Ectodermal cell (in vitro differentiated cells): ENCODE measurements at regions not wholly inside any gene's neighbourhood (a gene's known extent, or its start where the extent isn't known, plus 50 kb on each side); places are given as distances from the start of the nearest gene placed in this dataset.

Experiments
- H3K27ac ChIP-seq: 2 replicates; pipeline ENCODE4 v1.7.0; 2013; ENCODE audit warnings: mild to moderate bottlenecking, low read depth, low read length; ENCODE audit not compliant: insufficient read depth, poor library complexity, severe bottlenecking
- H3K27me3 ChIP-seq: 2 replicates; pipeline ENCODE4 v1.7.0; 2013; ENCODE audit warnings: mild to moderate bottlenecking, low read length; ENCODE audit not compliant: insufficient read depth, control insufficient read depth, poor library complexity, severe bottlenecking
- H3K36me3 ChIP-seq: one replicate; pipeline ENCODE4 v1.7.0; 2013; ENCODE audit warnings: low read length; ENCODE audit not compliant: control insufficient read depth, insufficient read depth
- H3K4me1 ChIP-seq: one replicate; pipeline ENCODE4 v1.7.0; 2013; ENCODE audit warnings: low read length; ENCODE audit not compliant: control insufficient read depth, insufficient read depth
- H3K4me3 ChIP-seq: 2 replicates; pipeline ENCODE4 v1.7.0; 2013; ENCODE audit warnings: low read depth, low read length, control low read depth; ENCODE audit not compliant: insufficient read depth
- H3K9me3 ChIP-seq: 2 replicates; pipeline ENCODE4 v1.7.0; 2013; ENCODE audit warnings: mild to moderate bottlenecking, low read length, moderate library complexity; ENCODE audit not compliant: control insufficient read depth
- WGBS, 2 experiments: methylation state at CpG; one replicate each; pipeline ENCODE4 v1.1.7; 2013; ENCODE audit warnings: missing lambda C conversion rate in 2 of 2; 5-methylcytosine and 5-hydroxymethylcytosine counted together

DNA sequence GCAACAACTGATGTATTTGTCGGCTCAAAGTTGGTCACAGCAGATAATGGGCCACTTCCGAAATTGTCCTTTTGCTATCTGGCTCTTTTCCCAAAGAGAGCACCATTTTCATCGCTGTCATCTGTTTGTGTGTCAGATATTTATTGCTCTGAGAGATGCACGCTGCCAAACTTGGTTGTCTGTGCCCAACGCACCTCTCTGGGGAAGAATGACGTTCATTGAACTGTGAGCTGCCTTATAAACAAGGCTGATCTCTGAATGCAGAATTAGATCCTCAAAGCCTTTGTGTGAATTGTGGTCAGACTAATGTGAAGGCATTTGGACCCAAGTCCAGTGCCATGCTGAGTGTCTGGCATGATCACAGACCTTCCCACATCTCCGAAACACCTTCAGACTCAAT is 174.7 kb upstream of the LYZL1 start:
- H3K4me3 ChIP-seq = no peak overlapping the region
- no peaks in the 10 kb centered on the region for H3K36me3 ChIP-seq
- WGBS, 2 experiments = 93 to 96% methylated on average over 7 of the region's 7 CpGs
- no peak overlapping the region for H3K27ac ChIP-seq
- H3K9me3 ChIP-seq = peaks cover 2% of the 10 kb centered on the region
- no peaks in the 10 kb centered on the region for H3K27me3 ChIP-seq
- H3K4me1 ChIP-seq = peaks cover 10% of the 10 kb centered on the region

DNA sequence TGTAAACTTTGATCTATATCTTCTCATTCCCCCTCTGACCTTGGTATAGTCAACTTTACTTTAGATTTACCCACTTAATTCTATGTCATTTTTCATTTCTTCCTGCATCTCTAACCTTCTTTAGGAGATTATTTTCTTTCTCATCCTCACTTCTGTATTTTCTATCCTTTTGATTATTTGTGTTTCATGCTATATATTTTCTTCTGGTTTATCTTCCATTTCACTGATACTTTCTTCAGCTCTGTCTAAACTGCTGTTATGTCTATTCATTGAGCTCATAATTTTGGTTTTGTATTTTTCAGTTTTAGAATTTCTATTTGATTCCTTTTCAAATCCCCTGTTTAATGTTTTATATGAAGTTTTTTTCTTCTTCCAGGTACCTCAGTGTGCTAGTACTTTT is 171.1 kb upstream of the LYZL1 start:
- H3K27ac ChIP-seq = no peak overlapping the region
- H3K36me3 ChIP-seq = no peaks in the 10 kb centered on the region
- no peaks in the 10 kb centered on the region for H3K27me3 ChIP-seq
- H3K9me3 ChIP-seq = peaks cover 2% of the 10 kb centered on the region
- no peaks in the 10 kb centered on the region for H3K4me1 ChIP-seq
- H3K4me3 ChIP-seq = no peak overlapping the region

DNA sequence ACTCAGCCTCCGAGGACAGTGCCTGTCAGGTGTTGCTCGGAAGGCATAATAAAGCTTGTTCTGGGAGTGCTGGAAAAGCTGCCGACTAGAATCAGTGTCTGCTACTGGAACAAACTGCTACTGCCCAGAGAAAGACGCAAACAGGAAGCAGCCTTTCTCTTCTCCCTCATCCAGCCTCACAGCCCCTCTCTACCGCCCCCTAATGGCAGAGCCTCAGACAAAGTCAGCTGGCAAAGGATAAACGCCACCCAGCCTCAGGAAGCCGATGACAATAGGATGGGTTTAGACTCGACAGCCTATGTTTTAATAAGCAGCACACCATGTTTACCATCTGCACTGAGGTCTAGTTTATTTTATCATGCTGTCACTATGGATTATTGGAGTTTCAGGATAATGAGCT is 169.5 kb upstream of the LYZL1 start:
- Histone ChIP-seq H3K4me3 (no peak overlapping the region), H3K36me3 (no peaks in the 10 kb centered on the region), H3K27ac (no peak overlapping the region), H3K9me3 (peaks cover 2% of the 10 kb centered on the region), H3K27me3 (no peaks in the 10 kb centered on the region), H3K4me1 (no peaks in the 10 kb centered on the region)
- 76 to 77% methylated on average over 8 of the region's 8 CpGs for WGBS, 2 experiments

DNA sequence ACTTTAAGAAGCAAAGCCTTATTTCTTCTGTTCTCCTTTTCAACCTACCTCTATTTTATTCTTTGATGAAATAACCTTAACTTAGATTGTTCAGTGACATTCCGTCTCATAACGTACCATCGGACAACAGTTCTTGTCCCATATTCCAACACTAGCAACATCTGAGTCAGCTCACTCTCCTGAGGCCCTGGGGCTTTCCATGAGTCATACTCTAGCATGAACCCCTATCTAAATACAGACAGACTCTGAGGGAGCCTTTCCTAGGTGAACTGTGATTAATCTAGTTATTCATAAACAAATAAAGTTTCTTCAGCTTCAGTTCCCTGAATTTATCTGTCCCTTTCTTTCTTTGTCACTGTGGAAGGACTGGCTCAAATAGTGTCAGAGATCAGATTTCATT is 168.7 kb upstream of the LYZL1 start:
- Histone ChIP-seq H3K4me3 (no peak overlapping the region), H3K27me3 (no peaks in the 10 kb centered on the region), H3K4me1 (no peaks in the 10 kb centered on the region), H3K27ac (no peak overlapping the region), H3K9me3 (peaks cover 2% of the 10 kb centered on the region), H3K36me3 (no peaks in the 10 kb centered on the region)
- WGBS, 2 experiments = 95 to 98% methylated on average over 3 of the region's 3 CpGs

DNA sequence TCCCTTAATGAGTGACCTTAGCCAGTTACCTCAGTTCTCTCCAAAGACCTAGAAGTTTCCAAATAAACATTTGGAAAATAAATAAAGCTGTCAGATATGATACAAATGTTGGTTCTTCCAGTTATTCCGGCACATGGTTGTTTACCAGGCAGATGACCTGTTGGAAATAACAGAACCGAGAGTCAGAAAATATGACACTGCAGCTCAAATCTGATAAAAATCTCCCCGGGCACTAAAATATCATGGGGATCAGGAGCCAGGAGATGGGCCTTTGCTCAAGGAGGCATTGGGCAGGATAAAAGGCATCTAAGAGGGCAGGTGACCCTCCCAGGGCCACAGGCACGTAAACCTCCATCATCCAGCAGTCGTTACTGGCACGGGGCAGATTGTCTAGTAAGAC is 164.0 kb upstream of the LYZL1 start:
- no peaks in the 10 kb centered on the region for H3K36me3 ChIP-seq
- H3K27me3 ChIP-seq = no peaks in the 10 kb centered on the region
- H3K4me1 ChIP-seq = peaks cover 6% of the 10 kb centered on the region
- 94 to 96% methylated on average over 6 of the region's 6 CpGs for WGBS, 2 experiments
- H3K4me3 ChIP-seq = no peak overlapping the region
- H3K9me3 ChIP-seq = no peaks in the 10 kb centered on the region
- no peak overlapping the region for H3K27ac ChIP-seq

DNA sequence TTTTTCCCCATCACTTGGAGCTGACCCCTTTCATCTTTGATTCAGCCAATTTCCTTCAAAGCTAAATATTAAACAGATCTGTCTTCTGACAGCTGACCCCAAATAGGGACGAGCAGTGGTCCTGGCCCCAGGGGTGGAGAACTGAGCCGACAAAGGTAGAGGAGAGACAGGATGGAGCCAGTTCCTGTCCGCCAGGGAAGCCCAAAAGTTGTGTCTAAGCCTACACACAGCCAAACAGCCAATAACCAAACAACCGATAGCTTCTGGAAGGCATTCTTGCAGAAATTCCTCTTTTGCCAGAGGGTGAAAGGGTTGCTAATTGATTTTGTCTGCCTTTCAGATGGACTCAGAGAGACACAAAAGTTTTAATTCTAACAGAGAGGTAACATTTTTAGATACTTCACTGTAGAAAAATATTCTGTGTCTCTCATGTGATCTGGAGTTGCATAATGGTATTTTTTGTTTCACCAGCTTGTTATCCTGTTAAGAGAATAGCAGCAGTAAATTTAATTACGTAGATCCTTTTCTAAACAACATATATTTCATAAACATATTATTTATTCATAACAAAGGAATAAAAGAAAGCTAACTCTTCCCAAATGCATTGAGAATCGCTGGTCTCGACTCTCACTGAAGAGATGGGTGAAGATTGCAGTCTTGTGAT is 161.7 kb upstream of the LYZL1 start:
- H3K4me1 ChIP-seq = peaks cover 6% of the 10 kb centered on the region
- H3K27me3 ChIP-seq = no peaks in the 10 kb centered on the region
- WGBS, 2 experiments = 68 to 84% methylated on average over 5 to 6 of the region's 7 CpGs
- H3K9me3 ChIP-seq = no peaks in the 10 kb centered on the region
- H3K4me3 ChIP-seq = no peak overlapping the region
- H3K36me3 ChIP-seq = no peaks in the 10 kb centered on the region
- H3K27ac ChIP-seq = no peak overlapping the region

DNA sequence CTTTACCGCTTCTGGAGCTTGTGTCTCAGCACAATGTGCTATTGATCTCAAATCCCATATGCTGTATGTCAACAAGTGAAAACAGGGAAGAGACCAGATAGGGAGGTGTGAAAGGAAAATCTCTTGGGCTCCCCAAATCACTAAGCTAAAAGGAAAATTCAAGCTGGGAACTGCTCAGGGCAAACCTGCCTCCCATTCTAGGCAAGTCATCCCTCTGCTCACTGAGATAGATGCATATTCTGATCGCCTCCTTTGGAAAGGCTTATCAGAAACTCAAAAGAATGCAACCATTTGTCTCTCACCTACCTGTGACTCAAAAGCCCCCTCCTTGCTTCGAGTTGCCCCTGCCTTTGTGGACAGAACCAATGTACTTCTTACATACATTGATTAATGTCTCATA is 161.1 kb upstream of the LYZL1 start:
- H3K4me1 ChIP-seq = peaks cover 6% of the 10 kb centered on the region
- no peaks in the 10 kb centered on the region for H3K36me3 ChIP-seq
- 51 to 63% methylated on average over 3 of the region's 3 CpGs for WGBS, 2 experiments
- H3K27me3 ChIP-seq = no peaks in the 10 kb centered on the region
- H3K27ac ChIP-seq = no peak overlapping the region
- H3K4me3 ChIP-seq = no peak overlapping the region
- H3K9me3 ChIP-seq = no peaks in the 10 kb centered on the region

DNA sequence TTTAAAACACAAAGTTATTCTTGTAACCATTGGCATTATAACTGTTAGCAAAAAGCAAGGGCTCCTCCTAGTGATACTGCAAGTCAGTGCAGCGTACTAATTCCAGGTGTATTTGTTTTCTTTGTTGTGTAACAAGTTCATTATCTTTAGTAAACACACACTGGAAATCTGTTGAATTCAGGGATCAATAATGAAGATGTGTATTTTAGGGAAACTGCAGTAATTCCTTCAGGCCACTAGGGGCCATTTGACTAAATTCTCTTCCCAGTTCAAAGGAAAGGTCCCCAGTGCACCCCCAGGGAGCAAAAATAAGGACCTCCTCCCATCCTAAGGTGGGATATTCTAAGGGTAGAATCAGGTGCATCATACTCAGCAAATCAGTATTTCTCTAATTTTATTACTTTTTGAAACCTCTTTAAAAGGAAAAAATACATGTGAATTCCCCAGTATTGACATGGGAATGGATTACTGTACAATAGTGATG is 158.6 kb upstream of the LYZL1 start:
- H3K36me3 ChIP-seq = no peaks in the 10 kb centered on the region
- no peaks in the 10 kb centered on the region for H3K27me3 ChIP-seq
- no peak overlapping the region for H3K4me3 ChIP-seq
- H3K4me1 ChIP-seq = peaks cover 6% of the 10 kb centered on the region
- H3K27ac ChIP-seq = no peak overlapping the region
- H3K9me3 ChIP-seq = no peaks in the 10 kb centered on the region
- WGBS, 2 experiments = 20 to 55% methylated on average over 1 of the region's 1 CpG

DNA sequence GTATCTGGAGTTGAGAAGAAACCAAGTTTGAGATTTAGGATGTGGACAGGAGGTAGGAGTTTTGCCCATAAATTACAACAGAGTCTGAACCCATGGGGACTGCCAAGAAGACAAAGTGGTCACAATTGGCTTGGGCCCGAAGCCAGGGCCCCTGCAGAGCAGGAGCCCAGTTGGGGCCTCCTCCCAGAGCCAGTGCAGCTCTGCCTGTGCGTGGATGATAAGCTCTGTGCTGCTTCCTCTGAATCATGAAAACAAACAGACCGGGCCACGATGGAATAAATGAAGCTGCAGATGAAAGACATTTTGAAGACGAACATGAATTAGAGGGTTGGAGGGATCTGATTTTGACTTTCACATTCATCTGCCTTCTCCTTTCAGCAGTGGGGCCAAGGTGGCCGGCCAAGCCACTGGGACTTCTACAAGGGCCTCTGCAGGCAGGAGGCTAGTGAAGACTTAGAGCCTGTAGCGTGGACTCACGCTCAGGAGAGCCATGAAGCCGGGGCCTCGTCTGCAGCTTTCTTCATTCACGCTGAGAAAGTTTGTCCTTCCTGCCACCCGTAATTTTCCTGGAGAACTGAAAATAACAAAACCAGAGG is 156.8 kb upstream of the LYZL1 start:
- no peak overlapping the region for H3K4me3 ChIP-seq
- 93 to 96% methylated on average over 12 of the region's 12 CpGs for WGBS, 2 experiments
- H3K27ac ChIP-seq = no peak overlapping the region
- no peaks in the 10 kb centered on the region for H3K36me3 ChIP-seq
- H3K9me3 ChIP-seq = no peaks in the 10 kb centered on the region
- no peaks in the 10 kb centered on the region for H3K27me3 ChIP-seq
- H3K4me1 ChIP-seq = no peaks in the 10 kb centered on the region

DNA sequence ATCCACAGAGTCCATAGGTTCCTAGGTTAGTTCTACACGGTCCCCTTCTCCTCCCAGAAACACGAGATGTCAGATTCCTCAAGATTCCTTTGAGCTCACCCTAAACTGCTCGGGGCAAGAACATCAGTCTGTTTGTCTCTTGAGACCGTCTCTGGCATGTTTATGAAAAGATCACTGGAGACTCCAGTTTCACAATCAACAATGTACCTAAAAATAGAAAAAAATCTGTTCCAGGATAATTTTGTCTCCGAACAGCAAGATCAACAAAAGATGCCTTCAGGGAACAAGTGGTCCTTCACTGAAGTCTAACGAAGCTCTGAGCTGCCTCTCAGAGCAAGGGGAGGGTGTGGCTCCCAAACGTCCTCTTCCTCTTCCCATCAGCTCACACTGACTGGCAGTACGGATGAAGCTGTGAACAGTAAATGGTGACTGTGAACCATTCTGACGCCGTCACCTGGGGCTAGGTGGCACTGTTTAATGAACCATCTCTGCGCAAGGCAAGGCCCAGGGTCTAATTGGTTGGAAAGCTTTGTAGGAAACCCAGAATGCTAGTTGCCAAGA is 156.2 kb upstream of the LYZL1 start:
- H3K4me1 ChIP-seq = no peaks in the 10 kb centered on the region
- H3K27ac ChIP-seq = no peak overlapping the region
- no peaks in the 10 kb centered on the region for H3K36me3 ChIP-seq
- 85 to 89% methylated on average over 11 of the region's 11 CpGs for WGBS, 2 experiments
- no peak overlapping the region for H3K4me3 ChIP-seq
- H3K9me3 ChIP-seq = no peaks in the 10 kb centered on the region
- no peaks in the 10 kb centered on the region for H3K27me3 ChIP-seq
